Loucy (cell line): ENCODE measurements at regions not wholly inside any gene's neighbourhood (a gene's known extent, or its start where the extent isn't known, plus 50 kb on each side); places are given as distances from the start of the nearest gene placed in this dataset.

Experiments
- EZH2phosphoT487 ChIP-seq: fragments of 200-600 bp; IDR thresholded peaks from 2 replicates; pipeline ENCODE4 v1.6.1; 2018; ENCODE audit warnings: antibody characterized with exemption, mild to moderate bottlenecking, moderate library complexity, borderline replicate concordance
- TF ChIP-seq, protein P1 (sequence below): fragments of 200-600 bp; sonication (generic); conservative IDR thresholded peaks from 2 replicates; pipeline ENCODE4 v1.5.1; 2014; ENCODE audit warnings: mild to moderate bottlenecking, antibody characterized with exemption, low read length

DNA sequence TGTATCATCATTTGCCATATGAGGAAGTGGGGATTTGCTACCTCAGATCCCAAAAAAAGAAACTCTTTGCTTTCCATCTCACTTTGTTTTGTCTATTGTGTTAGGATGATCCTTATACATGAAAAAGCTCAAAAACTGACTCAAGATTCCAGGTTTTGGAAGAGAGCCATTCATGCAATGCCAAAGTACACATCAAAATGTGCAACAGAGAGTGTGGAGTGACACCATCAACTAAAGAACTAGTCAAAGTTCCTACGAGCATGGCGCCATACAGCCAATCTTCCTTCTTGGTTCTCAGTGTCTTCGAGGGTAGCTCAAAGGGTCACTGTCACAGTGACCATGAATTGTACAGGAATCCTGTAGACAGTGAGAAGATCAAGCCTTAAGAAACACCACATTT, 255.8 kb upstream of the SASH1 start:
- TF ChIP-seq, protein P1, sequence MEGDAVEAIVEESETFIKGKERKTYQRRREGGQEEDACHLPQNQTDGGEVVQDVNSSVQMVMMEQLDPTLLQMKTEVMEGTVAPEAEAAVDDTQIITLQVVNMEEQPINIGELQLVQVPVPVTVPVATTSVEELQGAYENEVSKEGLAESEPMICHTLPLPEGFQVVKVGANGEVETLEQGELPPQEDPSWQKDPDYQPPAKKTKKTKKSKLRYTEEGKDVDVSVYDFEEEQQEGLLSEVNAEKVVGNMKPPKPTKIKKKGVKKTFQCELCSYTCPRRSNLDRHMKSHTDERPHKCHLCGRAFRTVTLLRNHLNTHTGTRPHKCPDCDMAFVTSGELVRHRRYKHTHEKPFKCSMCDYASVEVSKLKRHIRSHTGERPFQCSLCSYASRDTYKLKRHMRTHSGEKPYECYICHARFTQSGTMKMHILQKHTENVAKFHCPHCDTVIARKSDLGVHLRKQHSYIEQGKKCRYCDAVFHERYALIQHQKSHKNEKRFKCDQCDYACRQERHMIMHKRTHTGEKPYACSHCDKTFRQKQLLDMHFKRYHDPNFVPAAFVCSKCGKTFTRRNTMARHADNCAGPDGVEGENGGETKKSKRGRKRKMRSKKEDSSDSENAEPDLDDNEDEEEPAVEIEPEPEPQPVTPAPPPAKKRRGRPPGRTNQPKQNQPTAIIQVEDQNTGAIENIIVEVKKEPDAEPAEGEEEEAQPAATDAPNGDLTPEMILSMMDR, result no peak
- TF ChIP-seq EZH2phosphoT487, result no peak
